ENCODE measurements at regions not wholly inside any gene's neighbourhood (a gene's known extent, or its start where the extent isn't known, plus 50 kb on each side); places are given as distances from the start of the nearest gene placed in this dataset.

DNA sequence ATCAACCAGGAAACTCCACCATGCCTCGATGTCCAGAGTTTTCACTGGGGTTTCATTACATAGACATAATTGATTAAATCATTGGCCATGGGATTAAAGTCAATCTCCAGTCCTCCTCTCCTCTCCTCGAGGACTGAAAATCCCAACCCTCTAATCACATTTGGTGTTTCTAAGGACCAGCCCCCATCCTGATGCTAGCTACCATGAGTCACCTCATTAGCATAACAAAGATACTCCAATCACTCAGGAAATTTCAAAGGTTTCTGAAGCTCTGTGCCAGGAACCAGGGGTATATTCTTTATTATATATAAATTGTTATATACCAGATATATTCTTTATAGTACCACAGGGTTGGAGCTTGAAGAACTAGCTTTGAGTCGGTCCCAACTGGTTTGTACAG, 177.5 kb upstream of the PRNP start:
- TF ChIP-seq, protein P1, sequence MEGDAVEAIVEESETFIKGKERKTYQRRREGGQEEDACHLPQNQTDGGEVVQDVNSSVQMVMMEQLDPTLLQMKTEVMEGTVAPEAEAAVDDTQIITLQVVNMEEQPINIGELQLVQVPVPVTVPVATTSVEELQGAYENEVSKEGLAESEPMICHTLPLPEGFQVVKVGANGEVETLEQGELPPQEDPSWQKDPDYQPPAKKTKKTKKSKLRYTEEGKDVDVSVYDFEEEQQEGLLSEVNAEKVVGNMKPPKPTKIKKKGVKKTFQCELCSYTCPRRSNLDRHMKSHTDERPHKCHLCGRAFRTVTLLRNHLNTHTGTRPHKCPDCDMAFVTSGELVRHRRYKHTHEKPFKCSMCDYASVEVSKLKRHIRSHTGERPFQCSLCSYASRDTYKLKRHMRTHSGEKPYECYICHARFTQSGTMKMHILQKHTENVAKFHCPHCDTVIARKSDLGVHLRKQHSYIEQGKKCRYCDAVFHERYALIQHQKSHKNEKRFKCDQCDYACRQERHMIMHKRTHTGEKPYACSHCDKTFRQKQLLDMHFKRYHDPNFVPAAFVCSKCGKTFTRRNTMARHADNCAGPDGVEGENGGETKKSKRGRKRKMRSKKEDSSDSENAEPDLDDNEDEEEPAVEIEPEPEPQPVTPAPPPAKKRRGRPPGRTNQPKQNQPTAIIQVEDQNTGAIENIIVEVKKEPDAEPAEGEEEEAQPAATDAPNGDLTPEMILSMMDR (IDR thresholded peaks at IDR 0.05 in 8 of 11, conservative IDR thresholded peaks at IDR 0.05 in 3 of 11): no peak
- TF ChIP-seq POLR2A (IDR thresholded peaks at IDR 0.05): no peak
